HAP-1 (cell line): ENCODE measurements at regions not wholly inside any gene's neighbourhood (a gene's known extent, or its start where the extent isn't known, plus 50 kb on each side); places are given as distances from the start of the nearest gene placed in this dataset.
"Not testable (repeated sequence)": the region's sequence is repeated elsewhere in the genome, so short reads cannot be mapped to it uniquely, and the experiment has no call there.

Experiments
- DNase-seq, 2 experiments: peaks; one replicate each; pipeline ENCODE4 v3.0.0-alpha.2; 2016 to 2020; ENCODE audit warnings: low spot score in 2 of 2
- H3K27me3 ChIP-seq: fragments of 250-450 bp; sonication (Bioruptor Pico); 2 replicates; pipeline ENCODE4 v1.5.1; 2020; ENCODE audit warnings: low read depth, mild to moderate bottlenecking, moderate library complexity
- H3K36me3 ChIP-seq: fragments of 250-450 bp; sonication (Bioruptor Pico); replicated peaks from 2 replicates; pipeline ENCODE4 v1.5.1; 2020; ENCODE audit warnings: mild to moderate bottlenecking
- H3K4me1 ChIP-seq: fragments of 250-450 bp; sonication (Bioruptor Pico); 2 replicates; pipeline ENCODE4 v1.5.1; 2020; ENCODE audit warnings: mild to moderate bottlenecking
- H3K4me3 ChIP-seq: fragments of 250-450 bp; sonication (Bioruptor Pico); 2 replicates; pipeline ENCODE4 v1.5.1; 2020; ENCODE audit warnings: mild to moderate bottlenecking, moderate library complexity
- H3K9me3 ChIP-seq: fragments of 250-450 bp; sonication (Bioruptor Pico); 2 replicates; pipeline ENCODE4 v1.5.1; 2020; ENCODE audit warnings: mild to moderate bottlenecking, moderate library complexity
- in situ Hi-C: fragments of 300-500 bp; cut with MboI; formaldehyde crosslinking; loops from 3 replicates; pipeline ENCODE4 v1.14.3; 2020; ENCODE audit warnings: low sequenced_read_pairs, inconsistent platforms, mixed read lengths

GRCh38 chr12:60724984-60725383, 1129.2 kb downstream of the SLC16A7 start:
- H3K36me3 ChIP-seq: no peaks in the 10 kb centered on the region
- no peaks in the 10 kb centered on the region for H3K4me1 ChIP-seq
- H3K27me3 ChIP-seq: no peaks in the 10 kb centered on the region
- no peak for DNase-seq
- no peak overlapping the region for H3K4me3 ChIP-seq
- no peaks in the 10 kb centered on the region for H3K9me3 ChIP-seq
- in situ Hi-C loops: no loop called here

DNA sequence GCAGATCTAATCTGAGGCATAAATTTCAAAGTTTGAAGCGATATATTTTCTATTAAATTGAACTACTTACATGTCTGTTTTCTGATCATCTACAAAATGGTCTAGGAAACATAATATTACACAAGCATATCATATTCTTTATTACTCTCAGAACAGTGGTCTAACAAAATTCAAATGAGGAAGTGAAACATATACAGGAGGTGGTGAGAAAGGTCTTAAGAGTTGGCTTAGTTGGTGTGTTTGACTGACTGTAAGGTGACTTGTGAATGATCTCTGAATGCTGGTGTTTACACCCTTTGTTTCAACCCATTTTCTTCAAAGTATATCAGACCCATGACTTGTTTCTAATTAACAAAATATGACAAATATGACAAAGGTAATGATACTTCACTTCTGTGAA, 1156.8 kb downstream of the SLC16A7 start:
- Histone ChIP-seq H3K27me3 (no peaks in the 10 kb centered on the region), H3K4me1 (no peaks in the 10 kb centered on the region), H3K9me3 (no peaks in the 10 kb centered on the region), H3K36me3 (no peaks in the 10 kb centered on the region), H3K4me3 (no peak overlapping the region)
- in situ Hi-C loops: no loop called here
- DNase-seq: no peak

DNA sequence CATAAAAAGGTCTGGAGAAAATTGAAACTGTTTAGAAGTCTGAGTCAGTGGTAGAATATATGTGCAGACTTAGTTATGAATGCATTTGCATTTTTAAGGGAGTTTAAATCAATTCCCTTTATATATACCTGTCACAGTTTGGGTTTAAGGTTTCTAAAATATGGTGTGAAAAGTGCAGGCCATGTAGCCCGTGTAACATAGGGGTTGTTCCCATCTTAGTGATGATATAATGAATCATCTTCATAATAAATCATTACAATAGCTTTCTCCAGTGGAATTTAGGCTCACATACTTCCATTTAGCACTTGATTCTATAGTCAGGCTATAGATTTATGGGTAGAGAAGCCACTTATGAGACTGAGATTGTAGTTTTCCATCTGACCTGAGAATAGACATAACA, 1162.4 kb downstream of the SLC16A7 start:
- no peak for DNase-seq
- Histone ChIP-seq H3K27me3 (no peaks in the 10 kb centered on the region), H3K4me3 (no peak overlapping the region), H3K4me1 (no peaks in the 10 kb centered on the region), H3K9me3 (no peaks in the 10 kb centered on the region), H3K36me3 (no peaks in the 10 kb centered on the region)
- in situ Hi-C loops: no loop called here

- H3K4me1 ChIP-seq: no peaks in the 10 kb centered on the region
- no peaks in the 10 kb centered on the region for H3K9me3 ChIP-seq
- no peaks in the 10 kb centered on the region for H3K36me3 ChIP-seq
- in situ Hi-C loops: no loop called here
- no peak for DNase-seq
- no peak overlapping the region for H3K4me3 ChIP-seq
- no peaks in the 10 kb centered on the region for H3K27me3 ChIP-seq
Observed at GRCh38 chr12:60760965-60761364, 1165.1 kb downstream of the SLC16A7 start.

GRCh38 chr12:60801166-60801565, 1205.3 kb downstream of the SLC16A7 start:
- in situ Hi-C loops: not testable (repeated sequence)

GRCh38 chr12:60803147-60803546, 1207.3 kb downstream of the SLC16A7 start:
- Histone ChIP-seq H3K4me3 (no peak overlapping the region), H3K36me3 (no peaks in the 10 kb centered on the region), H3K9me3 (no peaks in the 10 kb centered on the region), H3K27me3 (no peaks in the 10 kb centered on the region), H3K4me1 (no peaks in the 10 kb centered on the region)
- in situ Hi-C loops: no loop called here
- DNase-seq: no peak

More at GRCh38 chr12:60801166-60801565, 1205.3 kb downstream of the SLC16A7 start:
- DNase-seq, H3K9me3 ChIP-seq, H3K36me3 ChIP-seq, H3K4me1 ChIP-seq, H3K27me3 ChIP-seq, H3K4me3 ChIP-seq: not testable (repeated sequence)

DNA sequence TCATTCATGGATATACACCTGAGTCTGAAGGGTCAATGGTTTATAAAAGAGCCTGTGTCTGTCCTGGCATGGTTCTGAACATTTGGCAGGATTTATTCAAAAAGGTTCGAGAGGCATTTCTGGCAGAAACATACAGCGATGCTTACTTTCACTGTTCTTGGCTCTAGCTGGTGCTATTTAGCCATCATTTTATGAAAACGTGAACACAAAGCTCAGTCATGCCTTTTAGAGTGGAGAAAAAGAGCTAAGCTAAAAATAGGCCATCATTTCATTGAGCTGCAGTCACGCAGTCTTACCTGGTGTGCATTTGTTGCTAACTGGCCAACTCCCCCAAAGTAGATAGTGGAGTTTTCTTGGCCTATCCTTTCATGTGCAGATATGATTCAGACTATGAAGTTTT, 1209.5 kb downstream of the SLC16A7 start:
- Histone ChIP-seq H3K9me3 (no peaks in the 10 kb centered on the region), H3K36me3 (no peaks in the 10 kb centered on the region), H3K4me1 (no peaks in the 10 kb centered on the region), H3K27me3 (no peaks in the 10 kb centered on the region), H3K4me3 (no peak overlapping the region)
- in situ Hi-C loops: no loop called here
- no peak for DNase-seq

- Histone ChIP-seq H3K4me3 (no peak overlapping the region), H3K4me1 (no peaks in the 10 kb centered on the region), H3K27me3 (no peaks in the 10 kb centered on the region), H3K36me3 (no peaks in the 10 kb centered on the region), H3K9me3 (no peaks in the 10 kb centered on the region)
- no peak for DNase-seq
- in situ Hi-C loops: no loop called here
Observed at GRCh38 chr12:60819794-60820193, 1224.0 kb downstream of the SLC16A7 start.

DNA sequence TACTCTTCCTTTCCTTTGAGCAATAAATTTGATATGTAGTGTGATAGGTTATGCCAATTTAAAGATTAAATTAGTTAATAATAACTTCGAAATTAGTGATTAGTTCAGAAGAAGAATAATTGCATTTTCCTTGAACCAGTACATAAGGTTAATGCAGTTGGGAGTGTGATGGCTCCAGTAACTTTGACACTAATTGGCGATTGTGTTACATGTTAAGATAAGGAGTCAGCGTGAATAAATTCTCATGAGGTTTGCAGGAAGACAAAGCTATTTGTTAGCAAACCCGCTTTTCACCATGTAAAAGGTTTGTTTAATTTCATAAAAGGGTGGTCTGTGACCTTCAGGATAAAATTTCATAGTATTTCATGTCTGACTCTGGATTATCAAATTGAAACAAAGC, 1226.8 kb downstream of the SLC16A7 start:
- no peaks in the 10 kb centered on the region for H3K36me3 ChIP-seq
- in situ Hi-C loops: no loop called here
- H3K4me3 ChIP-seq: no peak overlapping the region
- DNase-seq: no peak
- H3K27me3 ChIP-seq: no peaks in the 10 kb centered on the region
- H3K9me3 ChIP-seq: no peaks in the 10 kb centered on the region
- no peaks in the 10 kb centered on the region for H3K4me1 ChIP-seq

DNA sequence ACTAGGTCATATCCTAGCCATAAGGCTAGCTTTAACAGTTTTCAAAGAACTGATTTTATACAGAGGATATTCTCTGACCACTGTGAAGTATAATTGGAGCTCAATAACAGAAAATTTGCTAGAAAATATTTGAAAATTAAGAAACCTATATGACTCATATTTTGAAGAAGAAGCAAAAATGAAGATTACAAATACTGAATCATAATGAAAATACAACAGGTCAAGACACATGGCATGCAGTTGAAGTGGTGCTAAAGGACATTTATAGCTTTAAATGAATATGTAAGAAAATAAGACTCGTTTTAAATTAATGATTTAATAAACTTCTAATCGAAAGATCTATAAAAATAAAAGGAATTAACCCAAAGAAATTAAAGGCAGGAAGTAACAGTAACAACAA, 1234.6 kb downstream of the SLC16A7 start:
- no peaks in the 10 kb centered on the region for H3K4me1 ChIP-seq
- H3K36me3 ChIP-seq: no peaks in the 10 kb centered on the region
- H3K27me3 ChIP-seq: no peaks in the 10 kb centered on the region
- no peak overlapping the region for H3K4me3 ChIP-seq
- in situ Hi-C loops: no loop called here
- no peaks in the 10 kb centered on the region for H3K9me3 ChIP-seq
- no peak for DNase-seq

- H3K36me3 ChIP-seq: no peaks in the 10 kb centered on the region
- DNase-seq: no peak
- H3K4me3 ChIP-seq: no peak overlapping the region
- H3K4me1 ChIP-seq: no peaks in the 10 kb centered on the region
- no peaks in the 10 kb centered on the region for H3K9me3 ChIP-seq
- no peaks in the 10 kb centered on the region for H3K27me3 ChIP-seq
- in situ Hi-C loops: no loop called here
Observed at GRCh38 chr12:60832290-60832689, 1236.5 kb downstream of the SLC16A7 start.

DNA sequence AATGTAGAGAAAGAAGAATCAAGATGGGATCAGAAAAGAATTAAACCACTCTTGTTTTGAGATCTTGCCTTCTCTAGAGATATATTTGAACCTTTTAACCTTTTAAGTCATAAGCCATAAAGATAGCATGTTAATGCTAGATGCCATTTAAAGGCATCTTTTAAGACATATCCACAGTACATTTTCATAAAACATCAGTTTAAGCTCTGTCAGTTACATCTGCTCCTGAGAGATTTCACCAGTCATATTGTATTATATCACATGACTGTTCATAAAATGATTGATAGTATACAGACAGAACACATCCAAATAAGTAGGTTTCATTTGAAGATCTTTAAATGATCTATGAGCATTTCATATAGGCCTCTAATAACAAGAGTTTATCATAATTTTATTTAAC, 1238.5 kb downstream of the SLC16A7 start:
- Histone ChIP-seq H3K4me3 (no peak overlapping the region), H3K9me3 (no peaks in the 10 kb centered on the region), H3K36me3 (no peaks in the 10 kb centered on the region), H3K4me1 (no peaks in the 10 kb centered on the region), H3K27me3 (no peaks in the 10 kb centered on the region)
- no peak for DNase-seq
- in situ Hi-C loops: no loop called here

DNA sequence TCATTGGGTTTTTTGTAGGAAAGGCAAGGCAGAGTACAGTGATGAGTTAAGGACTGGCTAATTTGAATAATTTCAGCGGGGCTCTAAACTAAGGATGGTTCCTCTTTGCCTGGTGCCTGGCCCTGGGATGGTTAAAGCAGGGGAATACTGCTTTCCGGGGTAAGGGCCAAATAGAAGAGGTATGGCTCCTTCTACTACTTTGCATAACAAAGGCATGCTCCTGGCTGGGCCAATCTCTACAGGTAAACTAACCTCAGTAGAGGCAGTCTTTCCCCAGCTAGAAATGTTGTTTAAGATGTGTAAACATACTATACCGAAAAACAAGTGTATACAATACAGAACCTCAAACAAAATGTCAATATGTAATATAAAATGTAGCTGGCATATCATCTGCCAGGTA, 1239.0 kb downstream of the SLC16A7 start:
- Histone ChIP-seq H3K4me1 (no peaks in the 10 kb centered on the region), H3K36me3 (no peaks in the 10 kb centered on the region), H3K4me3 (no peak overlapping the region), H3K27me3 (no peaks in the 10 kb centered on the region), H3K9me3 (no peaks in the 10 kb centered on the region)
- no peak for DNase-seq
- in situ Hi-C loops: no loop called here

DNA sequence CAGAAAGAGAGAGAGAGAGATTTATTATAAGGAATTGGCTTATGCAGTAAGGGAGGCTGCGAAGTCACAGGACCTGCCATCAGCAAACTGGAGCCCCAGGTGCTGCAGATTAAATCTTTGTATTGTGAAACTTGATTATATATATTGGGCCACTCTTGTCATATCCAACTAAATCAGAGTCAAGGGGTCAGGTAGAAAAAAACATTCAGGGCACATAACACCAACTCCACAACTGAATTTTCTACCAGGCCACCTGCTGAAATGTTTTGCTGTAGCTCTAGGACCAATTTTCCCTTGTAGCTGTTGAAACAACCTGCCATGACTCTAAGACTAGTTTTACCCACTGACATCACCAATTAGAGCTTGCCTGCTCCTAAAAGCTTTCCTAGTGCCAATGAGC, 1240.8 kb downstream of the SLC16A7 start:
- H3K4me3 ChIP-seq: no peak overlapping the region
- no peaks in the 10 kb centered on the region for H3K4me1 ChIP-seq
- no peaks in the 10 kb centered on the region for H3K27me3 ChIP-seq
- DNase-seq: no peak
- in situ Hi-C loops: no loop called here
- no peaks in the 10 kb centered on the region for H3K9me3 ChIP-seq
- no peaks in the 10 kb centered on the region for H3K36me3 ChIP-seq

DNA sequence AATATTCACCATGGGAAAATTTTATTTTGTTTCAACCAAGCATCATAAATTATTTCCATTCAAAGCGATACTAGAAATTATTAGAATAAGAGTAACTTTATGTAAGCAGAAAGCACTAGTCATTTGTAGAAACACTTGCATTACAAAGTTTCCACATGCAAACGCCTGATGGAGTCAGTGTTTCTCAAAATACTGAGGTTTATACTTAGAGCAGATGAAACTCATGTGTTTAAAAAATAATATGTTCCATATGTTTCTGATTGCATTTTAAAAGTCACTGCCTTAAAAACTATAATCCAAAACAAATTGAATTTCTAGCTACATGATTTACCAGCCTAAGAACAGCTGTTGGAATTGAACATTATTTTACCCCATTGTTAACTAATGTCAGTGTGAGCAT, 1246.4 kb downstream of the SLC16A7 start:
- Histone ChIP-seq H3K4me1 (no peaks in the 10 kb centered on the region), H3K4me3 (no peak overlapping the region), H3K27me3 (no peaks in the 10 kb centered on the region), H3K9me3 (no peaks in the 10 kb centered on the region), H3K36me3 (no peaks in the 10 kb centered on the region)
- DNase-seq: no peak
- in situ Hi-C loops: no loop called here
